ENCODE measurements at regions not wholly inside any gene's neighbourhood (a gene's known extent, or its start where the extent isn't known, plus 50 kb on each side); places are given as distances from the start of the nearest gene placed in this dataset.

DNA sequence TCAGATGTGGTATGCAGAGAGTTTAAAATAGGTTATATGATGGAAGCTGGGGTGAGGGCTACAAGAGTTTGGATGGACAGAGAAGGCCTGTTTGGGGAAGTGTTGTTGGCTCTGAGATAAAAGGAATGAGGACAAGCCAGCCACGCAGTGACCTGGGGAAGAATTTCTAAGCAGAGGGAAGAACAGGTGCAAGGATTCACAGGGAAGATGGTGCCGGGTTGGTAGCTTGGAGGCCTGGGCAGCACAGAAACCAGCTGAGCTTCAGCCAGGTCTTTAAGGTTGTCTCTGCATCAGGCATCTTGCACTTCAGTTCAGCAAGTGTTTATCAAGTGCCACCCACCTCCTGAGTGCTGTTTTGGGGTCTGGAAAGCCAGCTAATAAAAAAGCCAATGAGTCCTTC is 1163.7 kb downstream of the AACS start:
- no peaks in the 10 kb centered on the region for H3K36me3 ChIP-seq
- no peak for TF ChIP-seq Cebpa-rat (IDR thresholded peaks at IDR 0.05)
- H3K4me3 ChIP-seq: no peak overlapping the region
- H3K27me3 ChIP-seq: no peaks in the 10 kb centered on the region
- no peaks in the 10 kb centered on the region for H3K4me1 ChIP-seq
- no peaks in the 10 kb centered on the region for H4K20me1 ChIP-seq
- H3K4me2 ChIP-seq: no peak overlapping the region
- H3K27ac ChIP-seq: no peak overlapping the region
- H3K9ac ChIP-seq: no peak overlapping the region
- peaks cover 8% of the 10 kb centered on the region; the same call in 1 of the 2 replicates for H3K9me3 ChIP-seq

DNA sequence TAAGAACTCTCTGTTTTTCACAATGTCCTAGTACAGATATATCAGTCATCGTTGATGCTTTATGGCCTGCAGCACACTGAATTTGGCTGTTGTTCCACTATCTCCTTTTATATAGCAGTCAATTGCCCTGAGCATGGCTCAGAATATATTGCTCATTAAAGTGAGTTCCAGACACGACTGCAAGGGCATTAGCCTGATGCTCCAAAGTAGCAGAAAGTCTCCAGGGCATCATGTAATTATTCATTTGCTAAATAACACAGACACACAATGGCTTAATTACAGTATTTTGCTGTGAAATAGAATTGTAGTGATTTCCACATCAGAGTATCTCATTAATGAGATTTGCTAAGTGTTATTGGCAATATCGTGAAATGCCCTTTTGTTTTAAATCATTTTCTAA is 1167.5 kb downstream of the AACS start:
- Histone ChIP-seq H3K4me2 (no peak overlapping the region), H3K9me3 (no peaks in the 10 kb centered on the region), H3K27me3 (no peaks in the 10 kb centered on the region), H3K27ac (no peak overlapping the region), H4K20me1 (no peaks in the 10 kb centered on the region), H3K9ac (no peak overlapping the region), H3K36me3 (no peaks in the 10 kb centered on the region), H3K4me1 (no peaks in the 10 kb centered on the region), H3K4me3 (no peak overlapping the region)
- TF ChIP-seq Cebpa-rat (IDR thresholded peaks at IDR 0.05): no peak

DNA sequence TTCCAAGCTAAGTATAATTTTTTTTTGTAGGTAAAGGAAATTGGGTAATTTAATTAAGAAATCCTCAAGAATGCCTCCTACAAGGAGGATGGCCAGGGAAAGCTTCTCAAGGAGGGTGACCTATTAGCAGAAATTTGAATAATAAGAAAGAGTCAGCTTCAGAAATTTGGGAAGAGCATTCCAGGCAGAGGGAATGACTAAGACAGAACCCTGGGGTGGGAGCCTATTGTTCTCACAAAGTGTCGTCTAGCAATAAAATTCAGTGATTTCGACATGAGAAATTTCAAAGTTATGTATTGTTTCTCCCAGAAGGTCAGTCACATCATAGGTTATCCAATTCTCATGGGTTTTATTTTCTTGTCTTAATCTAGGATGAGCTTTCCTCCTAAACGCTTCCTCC is 1168.4 kb downstream of the AACS start:
- TF ChIP-seq Cebpa-rat (IDR thresholded peaks at IDR 0.05): no peak
- no peaks in the 10 kb centered on the region for H4K20me1 ChIP-seq
- H3K4me3 ChIP-seq: no peak overlapping the region
- H3K9ac ChIP-seq: no peak overlapping the region
- 0 out of 2 replicates have a peak, but pooled peaks cover under 1% of the 10 kb centered on the region for H3K9me3 ChIP-seq
- no peak overlapping the region for H3K4me2 ChIP-seq
- H3K36me3 ChIP-seq: no peaks in the 10 kb centered on the region
- H3K4me1 ChIP-seq: no peaks in the 10 kb centered on the region
- no peaks in the 10 kb centered on the region for H3K27me3 ChIP-seq
- H3K27ac ChIP-seq: no peak overlapping the region

DNA sequence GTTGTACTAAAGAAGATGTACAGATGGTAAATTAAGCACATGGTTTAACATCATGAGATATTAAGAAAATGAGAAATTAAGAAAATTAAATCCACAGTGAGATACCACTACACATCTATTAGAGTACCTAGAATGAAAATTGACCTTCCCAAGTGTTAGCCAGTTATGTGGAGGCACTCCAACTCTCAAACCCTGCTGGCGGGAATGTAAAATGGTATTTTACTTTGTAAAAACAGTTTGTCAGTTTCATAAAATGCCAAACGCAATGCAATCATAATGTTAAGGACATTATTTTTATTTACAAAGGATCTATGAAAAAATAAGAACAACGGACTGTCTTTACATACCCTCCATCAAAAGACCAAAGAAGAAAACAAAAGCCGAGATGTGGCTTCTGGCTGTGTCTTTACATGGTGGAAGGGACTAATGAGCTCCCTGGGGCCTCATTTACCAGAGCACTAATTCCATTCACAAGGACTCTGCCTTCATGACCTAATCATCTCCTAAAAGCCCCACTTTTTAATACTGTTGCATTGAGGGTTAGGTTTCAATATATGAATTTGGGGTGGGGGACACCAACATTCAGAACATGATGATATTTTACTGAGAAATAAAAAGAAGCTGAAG is 1178.7 kb downstream of the AACS start:
- no peak overlapping the region for H3K4me3 ChIP-seq
- H3K4me2 ChIP-seq: no peak overlapping the region
- no peak for TF ChIP-seq Cebpa-rat (IDR thresholded peaks at IDR 0.05)
- no peak overlapping the region for H3K9ac ChIP-seq
- no peaks in the 10 kb centered on the region for H3K9me3 ChIP-seq
- H3K27me3 ChIP-seq: no peaks in the 10 kb centered on the region
- H3K4me1 ChIP-seq: no peaks in the 10 kb centered on the region
- no peak overlapping the region for H3K27ac ChIP-seq
- no peaks in the 10 kb centered on the region for H4K20me1 ChIP-seq
- H3K36me3 ChIP-seq: no peaks in the 10 kb centered on the region

DNA sequence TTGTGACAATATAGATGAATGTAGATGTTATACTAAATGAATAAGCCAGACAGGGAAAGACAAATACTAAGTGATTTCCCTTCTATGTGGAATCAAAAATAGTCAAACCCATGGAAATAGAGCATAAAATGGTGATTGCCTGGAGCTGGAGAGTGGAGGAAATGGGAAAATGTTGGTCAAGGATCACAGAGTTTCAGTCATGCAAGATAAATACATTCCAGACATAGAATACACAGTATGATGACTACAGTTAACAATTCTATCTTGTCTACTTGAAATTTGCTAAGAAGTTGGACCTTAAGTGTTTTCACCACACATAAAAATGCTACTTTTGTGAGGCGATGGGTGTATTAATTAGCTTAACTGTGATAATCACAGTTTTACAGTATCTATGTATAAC is 1182.7 kb downstream of the AACS start:
- Histone ChIP-seq H3K4me3 (no peak overlapping the region), H3K27me3 (no peaks in the 10 kb centered on the region), H3K9ac (no peak overlapping the region), H3K4me1 (no peaks in the 10 kb centered on the region), H4K20me1 (no peaks in the 10 kb centered on the region), H3K27ac (no peak overlapping the region), H3K4me2 (no peak overlapping the region), H3K36me3 (no peaks in the 10 kb centered on the region), H3K9me3 (peaks cover 4% of the 10 kb centered on the region; the same call in 1 of the 2 replicates)
- no peak for TF ChIP-seq Cebpa-rat (IDR thresholded peaks at IDR 0.05)

DNA sequence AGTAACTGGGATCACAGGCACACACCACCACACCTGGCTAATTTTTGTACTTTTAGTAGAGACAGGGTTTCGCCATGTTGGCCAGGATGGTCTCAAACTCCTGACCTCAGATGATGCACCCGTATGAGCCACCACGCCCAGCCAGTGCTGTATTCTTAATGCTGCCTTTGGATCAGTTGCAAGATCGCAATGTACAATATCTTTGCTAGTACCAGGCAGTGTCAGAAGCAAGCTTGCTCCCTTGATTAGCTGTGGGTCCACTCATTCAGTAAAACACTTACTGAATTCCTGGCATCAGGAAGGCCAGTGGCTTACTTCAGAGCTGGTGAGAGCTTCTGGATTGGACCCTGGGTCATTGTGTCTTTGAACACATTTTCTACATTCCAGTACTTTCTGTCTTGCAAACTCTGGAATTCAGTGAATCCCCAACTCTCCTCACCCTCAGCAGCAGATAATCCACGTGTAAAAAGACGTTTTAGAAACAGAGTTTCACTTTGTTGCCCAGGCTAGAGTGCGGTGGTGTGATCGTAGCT is 1183.7 kb downstream of the AACS start:
- H4K20me1 ChIP-seq: no peaks in the 10 kb centered on the region
- H3K27ac ChIP-seq: no peak overlapping the region
- H3K9me3 ChIP-seq: peaks cover 4% of the 10 kb centered on the region; the same call in 1 of the 2 replicates
- no peaks in the 10 kb centered on the region for H3K27me3 ChIP-seq
- H3K36me3 ChIP-seq: no peaks in the 10 kb centered on the region
- H3K4me2 ChIP-seq: no peak overlapping the region
- H3K9ac ChIP-seq: no peak overlapping the region
- no peaks in the 10 kb centered on the region for H3K4me1 ChIP-seq
- no peak for TF ChIP-seq Cebpa-rat (IDR thresholded peaks at IDR 0.05)
- no peak overlapping the region for H3K4me3 ChIP-seq

DNA sequence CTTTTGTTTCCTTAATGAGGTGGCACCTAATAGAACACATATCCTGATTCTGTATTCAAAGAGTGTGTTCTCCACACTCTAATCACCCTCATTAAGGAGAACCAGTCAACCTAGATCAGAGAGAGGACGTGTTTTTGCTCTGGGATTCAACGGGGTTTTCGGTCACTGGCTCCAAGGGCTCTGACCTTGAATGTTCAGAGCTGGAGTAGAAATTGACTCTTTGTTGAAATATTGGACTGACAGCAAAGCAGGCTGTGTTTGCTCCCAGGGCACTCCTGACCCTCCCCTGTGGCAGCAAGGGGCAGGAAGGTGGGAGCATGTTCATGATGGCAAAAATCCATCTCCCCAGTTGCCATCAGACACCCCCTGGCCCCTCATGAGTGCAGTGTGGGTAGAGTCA is 1193.0 kb downstream of the AACS start:
- H3K27ac ChIP-seq: no peak overlapping the region
- no peak overlapping the region for H3K9ac ChIP-seq
- H3K27me3 ChIP-seq: no peaks in the 10 kb centered on the region
- H3K36me3 ChIP-seq: no peaks in the 10 kb centered on the region
- H3K4me2 ChIP-seq: no peak overlapping the region
- H3K9me3 ChIP-seq: no peaks in the 10 kb centered on the region
- no peak overlapping the region for H3K4me3 ChIP-seq
- H3K4me1 ChIP-seq: no peaks in the 10 kb centered on the region
- no peaks in the 10 kb centered on the region for H4K20me1 ChIP-seq
- TF ChIP-seq Cebpa-rat (IDR thresholded peaks at IDR 0.05): no peak

DNA sequence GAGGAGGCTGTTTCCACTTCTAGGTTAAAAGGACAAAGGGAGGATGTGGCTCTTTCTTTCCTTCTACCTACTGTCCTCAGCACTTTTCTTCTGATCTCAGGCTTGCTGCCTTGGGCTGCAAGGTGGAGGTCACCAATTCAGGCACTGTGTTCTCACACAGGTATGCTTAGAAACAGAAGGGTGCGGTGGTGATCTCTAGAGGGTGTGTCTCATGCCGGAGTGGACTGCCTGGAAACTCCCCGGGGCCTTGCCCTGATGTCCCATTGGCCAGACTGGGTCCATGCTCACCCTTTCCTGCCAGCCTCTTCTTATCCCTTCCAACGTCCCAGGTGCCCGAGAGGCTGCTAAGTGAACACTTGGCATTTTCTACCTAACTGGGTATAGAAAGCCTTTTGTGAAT is 1197.6 kb downstream of the AACS start:
- no peak for TF ChIP-seq Cebpa-rat (IDR thresholded peaks at IDR 0.05)
- H3K9me3 ChIP-seq: no peaks in the 10 kb centered on the region
- no peaks in the 10 kb centered on the region for H3K27me3 ChIP-seq
- no peak overlapping the region for H3K27ac ChIP-seq
- no peaks in the 10 kb centered on the region for H4K20me1 ChIP-seq
- no peak overlapping the region for H3K4me3 ChIP-seq
- no peak overlapping the region for H3K9ac ChIP-seq
- no peak overlapping the region for H3K4me2 ChIP-seq
- H3K36me3 ChIP-seq: no peaks in the 10 kb centered on the region
- no peaks in the 10 kb centered on the region for H3K4me1 ChIP-seq

DNA sequence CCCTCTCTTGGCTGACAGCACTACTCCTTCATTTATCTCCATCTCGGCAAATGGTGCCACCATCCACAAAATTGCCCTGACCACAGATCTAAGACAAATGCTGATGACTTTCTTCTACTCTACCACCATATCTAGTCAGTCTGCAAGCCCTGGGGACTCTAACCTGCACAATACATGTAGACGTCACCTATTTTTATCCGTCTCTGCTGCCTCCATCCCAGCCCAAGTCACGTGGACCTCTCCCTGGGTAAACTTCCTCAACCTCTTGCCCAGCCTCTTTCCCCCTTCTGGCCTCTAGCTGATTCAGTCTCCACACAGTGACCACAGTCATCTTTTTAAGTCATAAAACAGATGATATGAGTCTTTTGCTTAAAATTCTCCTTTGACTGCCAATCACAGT is 1203.0 kb downstream of the AACS start:
- Histone ChIP-seq H3K4me3 (no peak overlapping the region), H3K27ac (no peak overlapping the region), H3K4me2 (no peak overlapping the region), H4K20me1 (no peaks in the 10 kb centered on the region), H3K27me3 (no peaks in the 10 kb centered on the region), H3K36me3 (no peaks in the 10 kb centered on the region), H3K9ac (no peak overlapping the region), H3K4me1 (no peaks in the 10 kb centered on the region), H3K9me3 (no peaks in the 10 kb centered on the region)
- TF ChIP-seq Cebpa-rat (IDR thresholded peaks at IDR 0.05): no peak

DNA sequence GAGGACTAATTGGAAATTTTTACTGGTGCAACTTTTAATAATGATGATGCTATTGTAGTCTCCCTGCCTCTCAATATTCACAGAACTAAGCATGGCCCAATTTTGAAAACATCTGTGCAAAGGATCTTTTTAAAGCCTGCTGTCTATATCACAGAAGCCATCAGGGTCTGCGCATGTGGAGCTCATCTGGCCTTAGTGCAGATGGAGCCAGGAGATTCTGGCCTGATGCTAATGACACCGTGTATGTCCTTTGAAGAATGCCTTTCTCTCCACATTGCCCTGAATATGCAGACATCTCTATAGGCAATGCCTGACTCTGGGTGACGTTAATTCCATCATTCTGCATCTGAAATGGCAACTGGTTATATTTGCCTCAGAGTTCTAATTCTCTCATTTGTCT is 1205.9 kb downstream of the AACS start:
- no peaks in the 10 kb centered on the region for H3K27me3 ChIP-seq
- no peaks in the 10 kb centered on the region for H4K20me1 ChIP-seq
- H3K9me3 ChIP-seq: no peaks in the 10 kb centered on the region
- no peak overlapping the region for H3K4me2 ChIP-seq
- no peaks in the 10 kb centered on the region for H3K4me1 ChIP-seq
- TF ChIP-seq Cebpa-rat (IDR thresholded peaks at IDR 0.05): no peak
- no peak overlapping the region for H3K9ac ChIP-seq
- H3K36me3 ChIP-seq: no peaks in the 10 kb centered on the region
- H3K4me3 ChIP-seq: no peak overlapping the region
- no peak overlapping the region for H3K27ac ChIP-seq

DNA sequence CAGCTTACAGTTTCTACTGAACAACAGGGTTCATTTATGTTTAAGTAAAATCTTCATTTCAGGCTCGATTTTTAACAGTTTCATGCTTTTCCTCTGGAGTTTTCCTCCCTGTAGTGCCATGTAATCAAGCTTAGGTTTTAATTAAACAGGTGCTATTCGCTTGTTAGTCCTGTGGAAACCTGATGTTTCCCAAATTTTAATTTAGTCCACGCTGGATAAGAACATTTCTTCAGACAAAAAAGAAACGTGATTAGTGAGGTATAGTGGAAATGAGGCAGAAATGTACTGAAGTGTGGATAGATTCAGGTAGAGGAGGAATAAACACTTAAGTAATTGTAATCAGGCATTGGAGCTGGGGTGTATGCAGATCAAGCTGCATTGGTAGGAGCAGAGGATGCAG is 1217.5 kb downstream of the AACS start:
- Histone ChIP-seq H3K36me3 (no peaks in the 10 kb centered on the region), H3K9me3 (peaks cover 10% of the 10 kb centered on the region), H3K4me2 (no peak overlapping the region), H3K4me1 (peaks cover 8% of the 10 kb centered on the region), H3K27ac (no peak overlapping the region), H3K27me3 (no peaks in the 10 kb centered on the region), H3K4me3 (no peak overlapping the region), H4K20me1 (no peaks in the 10 kb centered on the region), H3K9ac (no peak overlapping the region)
- TF ChIP-seq Cebpa-rat (IDR thresholded peaks at IDR 0.05): no peak
